K562 (cell line): ENCODE measurements at regions not wholly inside any gene's neighbourhood (a gene's known extent, or its start where the extent isn't known, plus 50 kb on each side); places are given as distances from the start of the nearest gene placed in this dataset.

Experiments
- CTCF ChIP-seq, 3 experiments: IDR thresholded peaks in 2 of 3; conservative IDR thresholded peaks in 1 of 3; 2 replicates each; pipeline ENCODE4 v1.5.1; 2011 to 2012; ENCODE audit warnings: low read length in 3 of 3, mild to moderate bottlenecking in 3 of 3, control low read depth in 2 of 3, improper control_type of control experiment in 1 of 3, inconsistent platforms in 1 of 3, low read depth in 1 of 3, mixed read lengths in 1 of 3, moderate library complexity in 1 of 3; ENCODE audit not compliant: insufficient read depth in 2 of 3
- FOS ChIP-seq: IDR thresholded peaks from 3 replicates; pipeline ENCODE4 v1.6.1; 2011; ENCODE audit not compliant: insufficient read length; ENCODE audit errors: extremely low read depth
- FOXM1 ChIP-seq, 2 experiments: fragments of 450-650 bp in 1 of 2; sonication (generic) in 1 of 2; formaldehyde crosslinking in 1 of 2; IDR thresholded peaks; 2 replicates each; pipeline versions ENCODE4 v1.6.1 to v1.9.0; 2017 to 2022; ENCODE audit warnings: low read depth in 2 of 2, mild to moderate bottlenecking in 2 of 2, missing genetic modification reagents in 1 of 2, moderate library complexity in 1 of 2
- KLF1 ChIP-seq: fragments of 450-650 bp; IDR thresholded peaks from 2 replicates; pipeline ENCODE4 v1.6.1; 2016; ENCODE audit warnings: missing genetic modification characterization, missing compliant biosample characterization
- NFIC ChIP-seq: fragments of 450-650 bp; IDR thresholded peaks from 2 replicates; pipeline ENCODE4 v1.6.1; 2017; ENCODE audit warnings: mild to moderate bottlenecking, inconsistent platforms
- PKNOX1 ChIP-seq: fragments of 450-650 bp; IDR thresholded peaks from 2 replicates; pipeline ENCODE4 v1.6.1; 2016
- POLR2A ChIP-seq: fragments of 450-650 bp; conservative IDR thresholded peaks from 2 replicates; pipeline ENCODE4 v1.6.1; 2016
- PRPF4 ChIP-seq: fragments of 200-400 bp; formaldehyde crosslinking; IDR thresholded peaks from one replicate; pipeline ENCODE4 v1.6.1; 2017; ENCODE audit warnings: low read length, low read depth, mild to moderate bottlenecking; ENCODE audit not compliant: insufficient read depth, poor library complexity, severe bottlenecking
- SIN3A ChIP-seq, 2 experiments: fragments of 150-350 bp in 1 of 2; IDR thresholded peaks; 2 replicates each; pipeline ENCODE4 v1.6.1; 2011 to 2016; ENCODE audit warnings: borderline replicate concordance in 2 of 2, low read depth in 2 of 2, low read length in 2 of 2, mild to moderate bottlenecking in 2 of 2, moderate library complexity in 2 of 2; ENCODE audit not compliant: control insufficient read depth in 1 of 2
- TGIF2 ChIP-seq: sonication (generic); formaldehyde crosslinking; IDR thresholded peaks from 2 replicates; pipeline ENCODE4 v1.8.1; 2022; ENCODE audit warnings: mild to moderate bottlenecking, missing genetic modification reagents, moderate library complexity
- ZBTB49 ChIP-seq: sonication (generic); formaldehyde crosslinking; IDR thresholded peaks from 2 replicates; pipeline ENCODE4 v1.8.0; 2022; ENCODE audit warnings: missing genetic modification reagents, mild to moderate bottlenecking, borderline replicate concordance
- ZNF274 ChIP-seq: IDR thresholded peaks from 2 replicates; pipeline ENCODE4 v1.6.1; 2011; ENCODE audit warnings: low read depth, mild to moderate bottlenecking, low read length, moderate library complexity, borderline replicate concordance
- ZNF408 ChIP-seq: fragments of 250-450 bp; sonication (Bioruptor Pico); IDR thresholded peaks from 2 replicates; pipeline ENCODE4 v1.4.0; 2020; ENCODE audit warnings: low read depth, mild to moderate bottlenecking, moderate library complexity

- no peak for TF ChIP-seq CTCF (IDR thresholded peaks at IDR 0.05 in 2 of 3, conservative IDR thresholded peaks at IDR 0.05 in 1 of 3; ENCODE audit: insufficient read depth in 2 of 3, low read depth in 1 of 3, low read length in 3 of 3)
- no peak for TF ChIP-seq ZNF274
- no peak for TF ChIP-seq FOXM1 (IDR thresholded peaks at IDR 0.05; ENCODE audit: low read depth)
- no peak for TF ChIP-seq FOXM1 (CRISPR knock-in tag; IDR thresholded peaks at IDR 0.05; ENCODE audit: low read depth)
- TF ChIP-seq ZNF408: no peak
- no peak for TF ChIP-seq TGIF2 (CRISPR knock-in tag)
- TF ChIP-seq KLF1 (tag): no peak
- no peak for TF ChIP-seq FOS
- TF ChIP-seq PRPF4: no peak
- TF ChIP-seq ZBTB49 (CRISPR knock-in tag): no peak
- TF ChIP-seq SIN3A (IDR thresholded peaks at IDR 0.05; ENCODE audit: borderline replicate concordance in 2 of 2, control insufficient read depth in 1 of 2, low read depth in 2 of 2, low read length in 2 of 2): no peak
- TF ChIP-seq NFIC: no peak
- TF ChIP-seq PKNOX1: no peak
- TF ChIP-seq POLR2A: no peak
Observed at GRCh38 chr9:117541181-117541580, 126.3 kb upstream of the ASTN2 start.
